ENCODE measurements at regions not wholly inside any gene's neighbourhood (a gene's known extent, or its start where the extent isn't known, plus 50 kb on each side); places are given as distances from the start of the nearest gene placed in this dataset.
A peak's percentile ranks its signal among the peaks of the same experiment; 100 is the strongest.

- no peak overlapping the region for H3K4me3 ChIP-seq
- no peak overlapping the region for H3K9ac ChIP-seq
- Mint-ChIP-seq H3K4me3 (no peak overlapping the region), H3K9me3 (peaks cover 13% of the 10 kb centered on the region), H3K4me1 (peaks cover 21% of the 10 kb centered on the region), H3K27me3 (ENCODE audit: insufficient read depth, low read depth) (peaks cover 10% of the 10 kb centered on the region), H3K36me3 (no peaks in the 10 kb centered on the region), H3K27ac (no peak overlapping the region)
- no peaks in the 10 kb centered on the region for H3K79me2 ChIP-seq (ENCODE audit: low read depth)
- no peak for TF ChIP-seq EZH2 (IDR thresholded peaks at IDR 0.05)
- no peak for TF ChIP-seq CTCF (IDR thresholded peaks at IDR 0.05)
- no peaks in the 10 kb centered on the region for H3K4me1 ChIP-seq
- H4K20me1 ChIP-seq (ENCODE audit: low read depth): no peaks in the 10 kb centered on the region
- no peaks in the 10 kb centered on the region for H3K36me3 ChIP-seq
- H2AFZ ChIP-seq (replicated peaks): no peak overlapping the region
- H3F3A ChIP-seq (ENCODE audit: low read depth): no peaks in the 10 kb centered on the region
- no peak for DNase-seq (ENCODE audit: low spot score)
- no peak overlapping the region for H3K4me2 ChIP-seq
- H3K27me3 ChIP-seq: no peaks in the 10 kb centered on the region
- H3K9me3 ChIP-seq (ENCODE audit: low read depth): no peaks in the 10 kb centered on the region
- no peak overlapping the region for H3K27ac ChIP-seq
Measured at GRCh38 chr20:60795651-60796050, 456.4 kb upstream of the CDH4 start.

- no peaks in the 10 kb centered on the region for H3K36me3 ChIP-seq
- H3K27me3 ChIP-seq: no peaks in the 10 kb centered on the region
- H3K27ac ChIP-seq: no peak overlapping the region
- no peaks in the 10 kb centered on the region for H3K9me3 ChIP-seq (ENCODE audit: low read depth)
- H4K20me1 ChIP-seq (ENCODE audit: low read depth): no peaks in the 10 kb centered on the region
- H3K4me2 ChIP-seq: no peak overlapping the region
- Mint-ChIP-seq H3K4me1 (peaks cover 21% of the 10 kb centered on the region), H3K36me3 (no peaks in the 10 kb centered on the region), H3K27me3 (ENCODE audit: insufficient read depth, low read depth) (peaks cover 5% of the 10 kb centered on the region), H3K27ac (no peak overlapping the region), H3K9me3 (peaks cover 13% of the 10 kb centered on the region), H3K4me3 (no peak overlapping the region)
- no peak overlapping the region for H2AFZ ChIP-seq (replicated peaks)
- H3K9ac ChIP-seq: no peak overlapping the region
- H3K79me2 ChIP-seq (ENCODE audit: low read depth): no peaks in the 10 kb centered on the region
- no peak for TF ChIP-seq EZH2 (IDR thresholded peaks at IDR 0.05)
- TF ChIP-seq EZH2phosphoT487 (IDR thresholded peaks at IDR 0.05): no peak
- TF ChIP-seq CTCF (IDR thresholded peaks at IDR 0.05): no peak
- H3K4me1 ChIP-seq: peaks cover 13% of the 10 kb centered on the region
- no peak overlapping the region for H3K4me3 ChIP-seq
- H3F3A ChIP-seq (ENCODE audit: low read depth): no peaks in the 10 kb centered on the region
- DNase-seq (ENCODE audit: low spot score): no peak
Measured at GRCh38 chr20:60800185-60800584, 451.9 kb upstream of the CDH4 start.

GRCh38 chr20:60802676-60803075 is 449.4 kb upstream of the CDH4 start:
- H3K4me2 ChIP-seq: no peak overlapping the region
- peaks cover 13% of the 10 kb centered on the region for H3K9me3 Mint-ChIP-seq
- no peaks in the 10 kb centered on the region for H3K36me3 Mint-ChIP-seq
- TF ChIP-seq EZH2phosphoT487 (IDR thresholded peaks at IDR 0.05): no peak
- TF ChIP-seq EZH2 (IDR thresholded peaks at IDR 0.05): no peak
- no peaks in the 10 kb centered on the region for H3F3A ChIP-seq (ENCODE audit: low read depth)
- H3K27ac Mint-ChIP-seq: no peak overlapping the region
- DNase-seq (ENCODE audit: low spot score): no peak
- no peak overlapping the region for H2AFZ ChIP-seq (replicated peaks)
- peaks cover 9% of the 10 kb centered on the region for H3K27me3 Mint-ChIP-seq (ENCODE audit: insufficient read depth, low read depth)
- no peaks in the 10 kb centered on the region for H3K27me3 ChIP-seq
- H3K9ac ChIP-seq: no peak overlapping the region
- H3K27ac ChIP-seq: no peak overlapping the region
- H3K79me2 ChIP-seq (ENCODE audit: low read depth): no peaks in the 10 kb centered on the region
- H3K9me3 ChIP-seq (ENCODE audit: low read depth): no peaks in the 10 kb centered on the region
- H3K4me3 Mint-ChIP-seq: no peak overlapping the region
- H3K4me1 Mint-ChIP-seq: peaks cover 26% of the 10 kb centered on the region
- no peak overlapping the region for H3K4me3 ChIP-seq
- no peaks in the 10 kb centered on the region for H4K20me1 ChIP-seq (ENCODE audit: low read depth)
- no peaks in the 10 kb centered on the region for H3K36me3 ChIP-seq
- H3K4me1 ChIP-seq: peaks cover 18% of the 10 kb centered on the region

- Histone ChIP-seq H3K27ac (no peak overlapping the region), H3F3A (ENCODE audit: low read depth) (no peaks in the 10 kb centered on the region), H3K4me1 (peaks cover 18% of the 10 kb centered on the region), H3K27me3 (no peaks in the 10 kb centered on the region), H3K4me2 (no peak overlapping the region), H3K9me3 (ENCODE audit: low read depth) (no peaks in the 10 kb centered on the region), H3K79me2 (ENCODE audit: low read depth) (no peaks in the 10 kb centered on the region), H4K20me1 (ENCODE audit: low read depth) (no peaks in the 10 kb centered on the region), H3K4me3 (no peak overlapping the region), H3K9ac (no peak overlapping the region), H2AFZ (replicated peaks) (no peak overlapping the region), H3K36me3 (no peaks in the 10 kb centered on the region)
- DNase-seq (ENCODE audit: low spot score): no peak
- Mint-ChIP-seq H3K4me1 (peaks cover 24% of the 10 kb centered on the region), H3K9me3 (peaks cover 10% of the 10 kb centered on the region), H3K36me3 (no peaks in the 10 kb centered on the region), H3K27me3 (ENCODE audit: insufficient read depth, low read depth) (peaks cover 6% of the 10 kb centered on the region), H3K27ac (peak overlapping the region; percentile 44), H3K4me3 (no peak overlapping the region)
- no peak for TF ChIP-seq CTCF (IDR thresholded peaks at IDR 0.05)
Measured at GRCh38 chr20:60803335-60804055, 448.6 kb upstream of the CDH4 start.
